Keratinocyte (primary cell): ENCODE measurements at regions not wholly inside any gene's neighbourhood (a gene's known extent, or its start where the extent isn't known, plus 50 kb on each side); places are given as distances from the start of the nearest gene placed in this dataset.

Experiments
- CTCF ChIP-seq, 3 experiments: IDR thresholded peaks in 1 of 3; conservative IDR thresholded peaks in 1 of 3; optimal IDR thresholded peaks in 1 of 3; 2 replicates in 2 of 3; 3 replicates in 1 of 3; pipeline versions ENCODE3 to v1.5.1; 2011; ENCODE audit warnings: low read length in 3 of 3, mild to moderate bottlenecking in 3 of 3, moderate library complexity in 2 of 3, control low read depth in 1 of 3, inconsistent platforms in 1 of 3; ENCODE audit not compliant: insufficient read depth in 2 of 3; ENCODE audit errors: extremely low read depth in 1 of 3
- EZH2 ChIP-seq: IDR thresholded peaks from one replicate; pipeline ENCODE4 v1.6.1; 2012; ENCODE audit warnings: inconsistent platforms, mild to moderate bottlenecking, low read length, moderate library complexity

- no peak for TF ChIP-seq CTCF (optimal IDR thresholded peaks at IDR 0.05 in 1 of 3, IDR thresholded peaks at IDR 0.05 in 1 of 3, conservative IDR thresholded peaks at IDR 0.05 in 1 of 3; ENCODE audit: extremely low read depth in 1 of 3, insufficient read depth in 2 of 3, low read length in 3 of 3)
- TF ChIP-seq EZH2, result no peak
Measured at GRCh38 chr12:19804737-19805136, 365.4 kb downstream of the AEBP2 start.
